GM18520 (cell line): ENCODE measurements at regions not wholly inside any gene's neighbourhood (a gene's known extent, or its start where the extent isn't known, plus 50 kb on each side); places are given as distances from the start of the nearest gene placed in this dataset.
"Not testable (repeated sequence)": the region's sequence is repeated elsewhere in the genome, so short reads cannot be mapped to it uniquely, and the experiment has no call there.

ENCODE experiments used
- ATAC-seq: cut with Tn5 transposase; IDR thresholded peaks from one replicate; pipeline ENCODE4 v1.9.1; 2021; ENCODE audit not compliant: unreplicated experiment

- ATAC-seq: no peak
These were observed 863.2 kb upstream of the GOT2 start for GRCh38 chr16:59597269-59597668.

GRCh38 chr16:59596693-59597092 lies 862.6 kb upstream of the GOT2 start:
- no peak for ATAC-seq

DNA sequence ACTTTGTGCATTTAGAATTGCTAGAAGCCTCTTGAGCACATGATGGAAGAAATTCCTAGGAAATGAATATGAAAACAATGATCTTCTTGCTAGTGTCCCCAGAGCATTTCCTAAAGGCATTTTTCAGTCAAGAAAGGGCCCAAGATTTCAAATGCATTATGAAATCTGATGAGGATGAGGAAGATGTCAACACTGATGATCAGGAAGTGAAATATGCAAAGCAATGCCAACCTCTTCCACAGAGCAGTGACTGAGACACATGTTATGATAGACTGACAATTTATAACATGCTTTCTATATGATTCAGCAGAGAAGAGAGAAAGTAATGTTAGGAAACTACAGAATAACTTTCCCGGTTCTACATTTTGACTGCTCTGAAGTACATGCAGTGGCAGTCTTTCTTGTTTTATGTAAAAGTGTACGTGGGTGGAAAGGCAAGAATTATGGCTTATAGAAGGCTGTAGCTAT lies 859.1 kb upstream of the GOT2 start:
- ATAC-seq: no peak

DNA sequence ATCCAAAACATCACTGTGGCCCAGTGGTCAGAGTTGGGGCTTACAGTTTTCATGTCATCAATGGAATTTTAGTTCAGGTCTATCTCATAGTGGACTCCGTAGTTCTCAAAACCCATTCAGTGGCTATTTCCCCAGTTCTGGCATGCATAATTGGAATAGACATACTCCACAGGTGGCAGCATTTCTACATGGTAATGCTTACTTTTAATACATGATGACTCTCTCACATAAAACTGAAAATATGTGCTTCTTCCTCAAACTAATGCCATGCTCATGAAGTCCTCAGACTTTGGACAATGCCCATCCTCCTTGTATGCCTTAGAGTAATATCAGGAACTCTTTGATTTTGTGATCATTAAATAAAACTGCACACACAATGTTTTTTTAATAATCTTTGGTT lies 857.4 kb upstream of the GOT2 start:
- ATAC-seq: no peak

- ATAC-seq: no peak
These were observed 856.7 kb upstream of the GOT2 start for GRCh38 chr16:59590845-59591244.

DNA sequence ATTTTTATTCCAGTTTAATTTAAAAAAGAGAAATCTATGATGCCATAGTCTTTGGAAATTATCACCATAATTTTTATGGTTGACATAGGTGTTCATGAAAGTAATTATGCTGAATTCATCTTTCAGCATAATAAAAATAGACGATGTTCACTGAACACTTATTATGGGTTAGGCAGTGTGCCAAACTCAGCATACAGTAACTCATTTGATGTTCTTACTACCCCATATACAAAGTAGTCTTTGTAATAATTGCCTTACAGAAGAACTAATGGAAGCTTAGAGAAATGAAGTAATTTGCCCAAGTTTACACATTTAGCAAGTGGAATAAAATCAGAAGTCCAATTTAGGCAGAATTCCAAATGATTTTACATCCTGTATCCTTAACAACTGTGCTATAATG lies 852.2 kb upstream of the GOT2 start:
- ATAC-seq: no peak

DNA sequence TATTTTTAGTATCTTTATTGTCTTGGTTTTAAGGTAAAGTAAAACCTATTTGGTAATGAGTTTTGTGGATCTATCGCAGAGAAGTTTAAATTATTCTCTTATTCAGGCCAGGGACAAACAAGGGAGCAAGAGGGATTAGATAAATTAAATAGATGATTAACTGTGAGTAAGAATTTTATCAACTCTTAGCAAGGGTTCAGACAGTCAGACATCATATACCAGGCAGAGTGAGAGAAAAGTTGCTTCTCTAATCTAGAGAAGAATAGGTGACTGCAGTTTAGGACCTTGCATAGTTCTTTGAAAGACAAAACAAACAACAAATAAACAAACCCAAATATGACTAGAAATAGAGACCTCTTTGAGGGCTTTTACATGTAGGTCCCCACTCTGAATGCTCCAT lies 840.2 kb upstream of the GOT2 start:
- no peak for ATAC-seq

DNA sequence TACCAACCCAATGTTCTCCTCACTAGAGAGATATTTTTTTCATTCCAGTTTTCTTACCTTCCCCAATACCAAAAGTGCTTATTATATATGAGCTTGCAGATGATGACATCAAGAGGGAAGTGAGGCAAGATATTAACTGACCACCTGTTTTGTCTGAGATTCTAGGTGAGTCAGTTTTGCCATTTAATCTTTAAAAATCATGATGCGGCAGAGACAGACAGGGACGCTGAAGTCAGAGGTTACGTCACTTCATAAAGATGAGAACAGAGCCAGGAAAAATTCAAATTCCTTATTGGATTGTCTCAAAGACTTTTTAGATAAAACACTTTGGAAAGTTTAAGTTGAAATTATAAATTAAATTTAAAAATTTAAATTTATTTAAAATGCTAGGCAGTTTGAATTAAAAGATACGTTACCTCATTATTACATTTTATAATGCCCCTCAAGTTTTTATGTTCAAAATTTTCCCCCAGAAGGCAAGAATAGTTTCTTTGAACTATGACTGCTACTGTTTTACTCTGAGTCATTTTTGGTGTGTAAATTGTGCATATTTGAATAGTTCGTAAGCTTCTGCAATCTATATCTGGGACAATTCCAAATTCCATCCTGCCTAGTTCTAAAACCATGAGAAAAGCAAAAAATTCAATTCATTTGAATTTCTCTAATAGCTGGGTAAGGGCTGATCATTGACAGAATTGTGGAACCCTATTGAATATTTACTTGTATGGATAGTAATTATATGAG lies 839.6 kb upstream of the GOT2 start:
- no peak for ATAC-seq

GRCh38 chr16:59567496-59567895 lies 833.4 kb upstream of the GOT2 start:
- no peak for ATAC-seq

- no peak for ATAC-seq
These were observed 832.3 kb upstream of the GOT2 start for GRCh38 chr16:59566446-59566845.

DNA sequence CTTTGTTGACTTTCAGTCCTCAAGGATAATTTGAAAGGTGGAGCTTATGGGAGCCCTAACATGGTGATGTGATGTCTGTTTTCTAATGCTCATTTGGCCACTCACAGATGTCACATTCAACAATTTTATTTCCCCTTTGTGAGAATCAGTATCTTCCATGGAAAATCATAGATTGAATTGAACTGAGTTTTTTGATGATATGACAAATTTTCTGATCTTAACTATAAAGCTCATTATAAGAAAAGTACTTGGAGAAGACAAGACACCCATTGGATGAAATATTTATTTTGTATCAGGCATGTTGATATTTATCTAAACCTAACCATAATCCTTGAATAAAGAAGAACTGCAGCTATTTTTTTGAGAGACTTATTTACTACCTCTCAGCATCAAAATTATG lies 824.6 kb upstream of the GOT2 start:
- ATAC-seq: no peak

- ATAC-seq: no peak
These were observed 818.0 kb upstream of the GOT2 start for GRCh38 chr16:59552164-59552563.

- ATAC-seq: no peak
These were observed 811.6 kb upstream of the GOT2 start for GRCh38 chr16:59545721-59546120.

DNA sequence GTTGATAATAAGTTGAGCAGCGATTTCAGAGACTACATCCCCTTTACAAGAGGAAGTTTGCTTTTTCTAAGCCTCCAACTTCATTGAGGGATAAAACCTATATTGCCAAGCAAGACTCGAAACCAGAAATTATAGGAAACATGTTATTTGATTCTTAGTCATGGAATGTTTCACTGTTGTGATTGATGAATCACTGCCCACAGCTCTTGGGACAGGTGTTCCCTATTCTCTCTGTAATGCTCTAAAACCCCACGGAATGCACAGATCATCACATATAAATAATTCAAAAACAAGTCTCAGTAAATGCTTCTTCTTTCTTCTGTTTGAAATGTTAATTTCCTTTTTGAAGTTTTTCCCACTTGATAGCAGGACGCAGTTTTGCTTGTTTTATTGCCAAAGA lies 809.5 kb upstream of the GOT2 start:
- no peak for ATAC-seq

GRCh38 chr16:59540621-59541020 lies 806.5 kb upstream of the GOT2 start:
- ATAC-seq: no peak

GRCh38 chr16:59535298-59535697 lies 801.2 kb upstream of the GOT2 start:
- ATAC-seq: no peak

DNA sequence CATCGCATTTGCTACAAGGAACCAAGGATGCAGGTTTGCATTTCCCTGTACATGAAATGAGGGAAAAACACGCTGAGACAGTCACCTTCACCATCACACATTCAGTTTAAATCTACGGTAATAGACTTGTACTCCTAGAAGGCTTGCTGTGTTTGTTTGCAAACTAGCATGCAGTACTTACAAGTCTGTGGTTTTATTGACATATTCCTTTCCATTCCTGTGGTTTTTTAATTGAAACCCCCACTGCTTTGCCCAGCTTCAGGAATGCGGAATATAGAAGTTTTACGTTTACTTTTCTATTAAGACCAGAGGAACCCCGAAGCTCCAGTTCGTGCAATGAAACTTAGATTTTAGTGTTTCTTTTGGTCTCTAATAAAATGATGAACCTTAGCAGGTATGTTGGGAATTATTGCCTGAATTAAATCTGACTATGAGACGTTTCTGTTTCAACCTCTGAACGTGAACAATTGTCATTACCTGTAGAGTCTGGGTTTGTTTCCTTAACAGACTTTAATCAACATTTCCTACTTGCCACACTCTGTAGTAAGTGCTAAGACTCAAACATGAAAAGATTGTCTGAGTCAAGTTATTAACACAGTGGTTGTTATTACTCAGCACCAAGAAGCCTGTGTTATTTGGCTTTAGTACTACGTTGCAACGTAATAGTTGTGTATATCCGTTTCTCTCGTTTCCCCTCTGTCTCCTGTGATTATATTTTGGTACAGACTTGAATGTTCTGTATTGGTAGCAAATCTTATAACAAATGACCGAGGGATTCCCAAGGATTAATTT lies 793.3 kb upstream of the GOT2 start:
- no peak for ATAC-seq

GRCh38 chr16:59522826-59523225 lies 788.7 kb upstream of the GOT2 start:
- ATAC-seq: no peak

- ATAC-seq: not testable (repeated sequence)
These were observed 784.6 kb upstream of the GOT2 start for GRCh38 chr16:59518721-59519120.

GRCh38 chr16:59514651-59515050 lies 780.5 kb upstream of the GOT2 start:
- no peak for ATAC-seq

- ATAC-seq: no peak
These were observed 775.9 kb upstream of the GOT2 start for GRCh38 chr16:59510008-59510424.

- ATAC-seq: no peak
These were observed 766.5 kb upstream of the GOT2 start for GRCh38 chr16:59500601-59501000.
